GM23248 (cell line): ENCODE measurements at regions not wholly inside any gene's neighbourhood (a gene's known extent, or its start where the extent isn't known, plus 50 kb on each side); places are given as distances from the start of the nearest gene placed in this dataset.

Experiments
- EZH2 ChIP-seq: fragments of 200-600 bp; sonication (generic); IDR thresholded peaks from 2 replicates; pipeline ENCODE4 v1.6.1; 2018; ENCODE audit warnings: antibody characterized with exemption, mild to moderate bottlenecking; ENCODE audit not compliant: insufficient read depth, poor library complexity, severe bottlenecking
- EZH2phosphoT487 ChIP-seq: fragments of 200-600 bp; sonication (generic); IDR thresholded peaks from 2 replicates; pipeline ENCODE4 v1.6.1; 2018; ENCODE audit warnings: antibody characterized with exemption, moderate library complexity, mild to moderate bottlenecking, low read depth; ENCODE audit not compliant: insufficient read depth

- TF ChIP-seq EZH2: no peak
- no peak for TF ChIP-seq EZH2phosphoT487
These were observed 125.6 kb upstream of the MYL2 start for GRCh38 chr12:111045941-111046340.
